ENCODE measurements at regions not wholly inside any gene's neighbourhood (a gene's known extent, or its start where the extent isn't known, plus 50 kb on each side); places are given as distances from the start of the nearest gene placed in this dataset.
A peak's percentile ranks its signal among the peaks of the same experiment; 100 is the strongest.
"Not testable (repeated sequence)": the region's sequence is repeated elsewhere in the genome, so short reads cannot be mapped to it uniquely, and the experiment has no call there.

- DNase-seq, result no peak
These were observed 141.8 kb upstream of the ERRFI1 start for GRCh38 chr1:8167936-8168335.

GRCh38 chr1:8166406-8166805, 140.3 kb upstream of the ERRFI1 start:
- DNase-seq, result no peak

GRCh38 chr1:8165595-8166360, 139.7 kb upstream of the ERRFI1 start:
- peak; percentile 10 for DNase-seq

GRCh38 chr1:8164670-8165069, 138.6 kb upstream of the ERRFI1 start:
- no peak for DNase-seq

- no peak for DNase-seq
These were observed 136.9 kb upstream of the ERRFI1 start for GRCh38 chr1:8163039-8163438.

- DNase-seq, result no peak
These were observed 136.1 kb upstream of the ERRFI1 start for GRCh38 chr1:8162168-8162567.

GRCh38 chr1:8161546-8162105, 135.5 kb upstream of the ERRFI1 start:
- no peak for DNase-seq

- DNase-seq, result peak; percentile 27
These were observed 133.4 kb upstream of the ERRFI1 start for GRCh38 chr1:8159470-8160024.

GRCh38 chr1:8158995-8159394, 132.9 kb upstream of the ERRFI1 start:
- no peak for DNase-seq

GRCh38 chr1:8157765-8158164, 131.7 kb upstream of the ERRFI1 start:
- DNase-seq, result no peak

GRCh38 chr1:8155528-8156186, 129.5 kb upstream of the ERRFI1 start:
- no peak for DNase-seq

- DNase-seq, result no peak
These were observed 128.5 kb upstream of the ERRFI1 start for GRCh38 chr1:8154621-8155052.

- no peak for DNase-seq
These were observed 127.9 kb upstream of the ERRFI1 start for GRCh38 chr1:8153961-8154360.

GRCh38 chr1:8152731-8153702, 126.9 kb upstream of the ERRFI1 start:
- no peak for DNase-seq

- DNase-seq, result no peak
These were observed 125.5 kb upstream of the ERRFI1 start for GRCh38 chr1:8151647-8152046.

GRCh38 chr1:8149756-8150155, 123.6 kb upstream of the ERRFI1 start:
- DNase-seq, result not testable (repeated sequence)

GRCh38 chr1:8147956-8148355, 121.8 kb upstream of the ERRFI1 start:
- no peak for DNase-seq

- DNase-seq, result no peak
These were observed 120.2 kb upstream of the ERRFI1 start for GRCh38 chr1:8146257-8146855.

- DNase-seq, result no peak
These were observed 119.6 kb upstream of the ERRFI1 start for GRCh38 chr1:8145545-8146202.

- no peak for DNase-seq
These were observed 118.2 kb upstream of the ERRFI1 start for GRCh38 chr1:8144323-8144722.

- DNase-seq, result no peak
These were observed 117.0 kb upstream of the ERRFI1 start for GRCh38 chr1:8142955-8143629.

All from hematopoietic multipotent progenitor cell treated with erythropoietin and hydrocortisone succinate and interleukin-3 and kit ligand, for 8 days (in vitro differentiated cells).